ENCODE measurements at regions not wholly inside any gene's neighbourhood (a gene's known extent, or its start where the extent isn't known, plus 50 kb on each side); places are given as distances from the start of the nearest gene placed in this dataset.

DNA sequence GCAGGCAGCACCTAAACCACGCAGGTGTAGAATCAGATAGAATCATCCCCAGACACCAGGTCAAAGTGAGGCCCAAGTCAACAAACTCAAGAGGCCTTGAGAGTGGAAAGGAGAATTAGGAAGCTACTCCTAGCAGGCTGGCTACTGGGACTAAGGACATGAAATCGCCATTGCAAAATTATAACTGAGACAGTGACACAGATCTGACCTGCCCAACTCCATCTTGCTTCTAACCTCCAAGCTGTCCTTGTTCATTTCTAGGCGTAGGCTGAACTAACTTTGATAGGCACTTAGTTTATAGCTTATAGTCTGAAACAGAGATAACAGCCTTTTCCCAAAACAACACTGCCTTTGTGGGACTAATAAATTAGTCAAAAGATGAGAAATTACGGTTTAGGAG is 52.8 kb downstream of the ACTL7B start:
- TF ChIP-seq CTCF (IDR thresholded peaks at IDR 0.05): no peak
- no peak for TF ChIP-seq EZH2 (IDR thresholded peaks at IDR 0.05; ENCODE audit: borderline replicate concordance, insufficient read depth, low read depth, low read length, poor library complexity, severe bottlenecking)

Data from B cell (primary cell).